K562 (cell line): ENCODE measurements at regions not wholly inside any gene's neighbourhood (a gene's known extent, or its start where the extent isn't known, plus 50 kb on each side); places are given as distances from the start of the nearest gene placed in this dataset.

ENCODE experiments used
- CEBPG ChIP-seq, 3 experiments: fragments of 200-800 bp in 1 of 3; sonication (Bioruptor generic) in 1 of 3; sonication (generic) in 1 of 3; formaldehyde crosslinking in 1 of 3; IDR thresholded peaks in 2 of 3; conservative IDR thresholded peaks in 1 of 3; 2 replicates each; pipeline versions ENCODE4 v1.6.1 to v1.8.0; 2016 to 2022; ENCODE audit warnings: missing compliant biosample characterization in 2 of 3, missing genetic modification characterization in 2 of 3, mild to moderate bottlenecking in 1 of 3, missing genetic modification reagents in 1 of 3
- GABPA ChIP-seq: fragments of 200-800 bp; sonication (Bioruptor generic); conservative IDR thresholded peaks from 2 replicates; pipeline ENCODE4 v1.6.1; 2016; ENCODE audit warnings: low read depth, missing genetic modification characterization, missing compliant biosample characterization
- KDM2B ChIP-seq: fragments of 250-450 bp; sonication (Bioruptor Pico); IDR thresholded peaks from 2 replicates; pipeline ENCODE4 v1.8.0; 2021; ENCODE audit warnings: mild to moderate bottlenecking, moderate library complexity
- RCOR1 ChIP-seq, 2 experiments: IDR thresholded peaks; 2 replicates each; pipeline ENCODE4 v1.6.1; 2012; ENCODE audit warnings: low read depth in 2 of 2, low read length in 2 of 2, borderline replicate concordance in 1 of 2, improper control_type of control experiment in 1 of 2
- SREBF2 ChIP-seq: sonication (generic); formaldehyde crosslinking; IDR thresholded peaks from 2 replicates; pipeline ENCODE4 v1.4.0; 2020; ENCODE audit warnings: mild to moderate bottlenecking, missing genetic modification reagents
- TAF7 ChIP-seq: fragments of 450-650 bp; IDR thresholded peaks from 2 replicates; pipeline ENCODE4 v1.6.1; 2016; ENCODE audit warnings: missing genetic modification characterization, missing compliant biosample characterization
- YY1 ChIP-seq, 3 experiments: IDR thresholded peaks; 2 replicates each; pipeline ENCODE4 v1.6.1; 2011; ENCODE audit warnings: low read length in 2 of 3, mild to moderate bottlenecking in 2 of 3, moderate library complexity in 2 of 3, borderline replicate concordance in 1 of 3, control low read depth in 1 of 3, low read depth in 1 of 3; ENCODE audit not compliant: insufficient read depth in 3 of 3, insufficient replicate concordance in 2 of 3, control insufficient read depth in 1 of 3, insufficient read length in 1 of 3; ENCODE audit errors: extremely low read depth in 1 of 3
- ZC3H11A ChIP-seq: IDR thresholded peaks from 2 replicates; pipeline ENCODE4 v1.6.1; 2012; ENCODE audit warnings: low read depth, low read length, improper control_type of control experiment
- ZNF3 ChIP-seq: fragments of 250-450 bp; sonication (Bioruptor Pico); IDR thresholded peaks from 2 replicates; pipeline ENCODE4 v1.5.0; 2021; ENCODE audit warnings: mild to moderate bottlenecking, moderate library complexity
- ZNF311 ChIP-seq: fragments of 250-450 bp; sonication (Bioruptor Pico); IDR thresholded peaks from 2 replicates; pipeline ENCODE4 v1.4.0; 2020; ENCODE audit warnings: mild to moderate bottlenecking, moderate library complexity
- TF ChIP-seq, protein P1 (sequence below): fragments of 450-650 bp; IDR thresholded peaks from 2 replicates; pipeline ENCODE4 v1.6.1; 2016; ENCODE audit warnings: missing biosample characterization, missing genetic modification characterization
- TF ChIP-seq, protein P2 (sequence below): sonication (generic); formaldehyde crosslinking; IDR thresholded peaks from 2 replicates; pipeline ENCODE4 v1.5.0; 2020; ENCODE audit warnings: missing genetic modification reagents
- TF ChIP-seq, protein P3 (sequence below): sonication (generic); formaldehyde crosslinking; IDR thresholded peaks from 2 replicates; pipeline ENCODE4 v1.8.1; 2023; ENCODE audit warnings: mild to moderate bottlenecking, missing genetic modification reagents
- TF ChIP-seq, protein P4 (sequence below), 3 experiments: IDR thresholded peaks in 2 of 3; conservative IDR thresholded peaks in 1 of 3; 2 replicates each; pipeline ENCODE4 v1.5.1; 2011 to 2012; ENCODE audit warnings: low read length in 3 of 3, mild to moderate bottlenecking in 3 of 3, control low read depth in 2 of 3, improper control_type of control experiment in 1 of 3, inconsistent platforms in 1 of 3, low read depth in 1 of 3, mixed read lengths in 1 of 3, moderate library complexity in 1 of 3; ENCODE audit not compliant: insufficient read depth in 2 of 3

DNA sequence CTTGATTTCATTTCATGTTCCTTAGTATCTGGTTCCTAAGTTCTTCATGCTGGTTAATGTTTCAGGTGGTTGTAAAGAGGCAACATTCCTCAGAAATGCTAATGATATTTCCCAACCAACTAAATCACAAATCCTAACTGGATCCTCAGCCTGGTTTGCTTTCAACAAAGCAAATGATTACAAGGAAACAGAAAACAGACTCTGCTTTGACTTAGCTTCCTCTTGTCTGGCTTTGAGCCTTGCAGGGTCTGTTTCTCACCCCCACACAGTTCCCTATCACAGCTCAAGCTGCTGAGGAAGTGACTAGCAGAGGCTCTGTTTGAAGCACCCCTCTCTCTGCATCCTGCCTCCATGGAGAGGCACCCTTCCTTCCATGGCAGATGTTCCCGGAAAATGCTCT, 130.2 kb upstream of the CTTNBP2 start:
- TF ChIP-seq SREBF2 (CRISPR knock-in tag) (no peak), YY1 (IDR thresholded peaks at IDR 0.05; ENCODE audit: borderline replicate concordance in 1 of 3, control insufficient read depth in 1 of 3, extremely low read depth in 1 of 3, insufficient read depth in 3 of 3, insufficient read length in 1 of 3, insufficient replicate concordance in 2 of 3, low read depth in 1 of 3, low read length in 2 of 3) (no peak), GABPA (no peak), ZNF311 (CRISPR knock-in tag) (no peak), TAF7 (no peak), ZNF3 (CRISPR knock-in tag) (no peak), ZC3H11A (no peak), RCOR1 (IDR thresholded peaks at IDR 0.05; ENCODE audit: borderline replicate concordance in 1 of 2, low read depth in 2 of 2, low read length in 2 of 2) (no peak), CEBPG (CRISPR knock-in tag; IDR thresholded peaks at IDR 0.05) (no peak), CEBPG (tag; conservative IDR thresholded peaks at IDR 0.05 in 1 of 2, IDR thresholded peaks at IDR 0.05 in 1 of 2) (no peak), KDM2B (CRISPR knock-in tag) (no peak)
- TF ChIP-seq, protein P1, sequence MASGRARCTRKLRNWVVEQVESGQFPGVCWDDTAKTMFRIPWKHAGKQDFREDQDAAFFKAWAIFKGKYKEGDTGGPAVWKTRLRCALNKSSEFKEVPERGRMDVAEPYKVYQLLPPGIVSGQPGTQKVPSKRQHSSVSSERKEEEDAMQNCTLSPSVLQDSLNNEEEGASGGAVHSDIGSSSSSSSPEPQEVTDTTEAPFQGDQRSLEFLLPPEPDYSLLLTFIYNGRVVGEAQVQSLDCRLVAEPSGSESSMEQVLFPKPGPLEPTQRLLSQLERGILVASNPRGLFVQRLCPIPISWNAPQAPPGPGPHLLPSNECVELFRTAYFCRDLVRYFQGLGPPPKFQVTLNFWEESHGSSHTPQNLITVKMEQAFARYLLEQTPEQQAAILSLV (tag) = no peak
- TF ChIP-seq, protein P2, sequence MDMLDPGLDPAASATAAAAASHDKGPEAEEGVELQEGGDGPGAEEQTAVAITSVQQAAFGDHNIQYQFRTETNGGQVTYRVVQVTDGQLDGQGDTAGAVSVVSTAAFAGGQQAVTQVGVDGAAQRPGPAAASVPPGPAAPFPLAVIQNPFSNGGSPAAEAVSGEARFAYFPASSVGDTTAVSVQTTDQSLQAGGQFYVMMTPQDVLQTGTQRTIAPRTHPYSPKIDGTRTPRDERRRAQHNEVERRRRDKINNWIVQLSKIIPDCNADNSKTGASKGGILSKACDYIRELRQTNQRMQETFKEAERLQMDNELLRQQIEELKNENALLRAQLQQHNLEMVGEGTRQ (CRISPR knock-in tag) = no peak
- TF ChIP-seq, protein P3, sequence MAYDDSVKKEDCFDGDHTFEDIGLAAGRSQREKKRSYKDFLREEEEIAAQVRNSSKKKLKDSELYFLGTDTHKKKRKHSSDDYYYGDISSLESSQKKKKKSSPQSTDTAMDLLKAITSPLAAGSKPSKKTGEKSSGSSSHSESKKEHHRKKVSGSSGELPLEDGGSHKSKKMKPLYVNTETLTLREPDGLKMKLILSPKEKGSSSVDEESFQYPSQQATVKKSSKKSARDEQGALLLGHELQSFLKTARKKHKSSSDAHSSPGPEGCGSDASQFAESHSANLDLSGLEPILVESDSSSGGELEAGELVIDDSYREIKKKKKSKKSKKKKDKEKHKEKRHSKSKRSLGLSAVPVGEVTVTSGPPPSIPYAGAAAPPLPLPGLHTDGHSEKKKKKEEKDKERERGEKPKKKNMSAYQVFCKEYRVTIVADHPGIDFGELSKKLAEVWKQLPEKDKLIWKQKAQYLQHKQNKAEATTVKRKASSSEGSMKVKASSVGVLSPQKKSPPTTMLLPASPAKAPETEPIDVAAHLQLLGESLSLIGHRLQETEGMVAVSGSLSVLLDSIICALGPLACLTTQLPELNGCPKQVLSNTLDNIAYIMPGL (CRISPR knock-in tag) = no peak
- TF ChIP-seq, protein P4, sequence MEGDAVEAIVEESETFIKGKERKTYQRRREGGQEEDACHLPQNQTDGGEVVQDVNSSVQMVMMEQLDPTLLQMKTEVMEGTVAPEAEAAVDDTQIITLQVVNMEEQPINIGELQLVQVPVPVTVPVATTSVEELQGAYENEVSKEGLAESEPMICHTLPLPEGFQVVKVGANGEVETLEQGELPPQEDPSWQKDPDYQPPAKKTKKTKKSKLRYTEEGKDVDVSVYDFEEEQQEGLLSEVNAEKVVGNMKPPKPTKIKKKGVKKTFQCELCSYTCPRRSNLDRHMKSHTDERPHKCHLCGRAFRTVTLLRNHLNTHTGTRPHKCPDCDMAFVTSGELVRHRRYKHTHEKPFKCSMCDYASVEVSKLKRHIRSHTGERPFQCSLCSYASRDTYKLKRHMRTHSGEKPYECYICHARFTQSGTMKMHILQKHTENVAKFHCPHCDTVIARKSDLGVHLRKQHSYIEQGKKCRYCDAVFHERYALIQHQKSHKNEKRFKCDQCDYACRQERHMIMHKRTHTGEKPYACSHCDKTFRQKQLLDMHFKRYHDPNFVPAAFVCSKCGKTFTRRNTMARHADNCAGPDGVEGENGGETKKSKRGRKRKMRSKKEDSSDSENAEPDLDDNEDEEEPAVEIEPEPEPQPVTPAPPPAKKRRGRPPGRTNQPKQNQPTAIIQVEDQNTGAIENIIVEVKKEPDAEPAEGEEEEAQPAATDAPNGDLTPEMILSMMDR (IDR thresholded peaks at IDR 0.05 in 2 of 3, conservative IDR thresholded peaks at IDR 0.05 in 1 of 3; ENCODE audit: insufficient read depth in 2 of 3, low read depth in 1 of 3, low read length in 3 of 3) = no peak
